Fibroblast of villous mesenchyme (primary cell): ENCODE measurements at regions not wholly inside any gene's neighbourhood (a gene's known extent, or its start where the extent isn't known, plus 50 kb on each side); places are given as distances from the start of the nearest gene placed in this dataset.

Experiments
- DNase-seq: peaks from one replicate; pipeline ENCODE4 v3.0.0-alpha.2; 2010; ENCODE audit warnings: low read depth
- H3K4me3 ChIP-seq: 2 replicates; pipeline ENCODE4 v1.5.1; 2011; ENCODE audit warnings: low read depth, mild to moderate bottlenecking, low read length
- TF ChIP-seq, protein P1 (sequence below): IDR thresholded peaks from 2 replicates; pipeline ENCODE4 v1.5.1; 2012; ENCODE audit warnings: low read depth, mild to moderate bottlenecking, low read length; ENCODE audit not compliant: insufficient read depth

DNA sequence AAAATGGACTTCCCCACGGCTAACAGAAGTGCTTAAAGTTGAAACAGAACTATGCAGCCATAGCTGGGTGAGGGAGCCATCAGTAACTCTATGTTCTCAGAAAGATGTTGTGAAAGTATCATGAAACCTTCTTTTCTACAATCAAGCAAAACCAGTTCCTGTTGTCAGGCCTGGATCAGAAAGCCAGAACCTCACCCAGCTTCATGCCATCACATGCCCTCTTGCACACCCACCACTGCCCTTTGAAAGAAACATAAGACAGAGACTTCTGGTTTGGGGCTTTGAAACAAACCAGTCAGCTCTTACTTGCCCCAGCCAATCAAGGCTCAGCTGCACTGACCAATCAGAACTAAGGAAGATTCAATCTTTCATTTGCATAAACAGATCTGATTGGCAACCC, 230.8 kb upstream of the FERD3L start:
- DNase-seq, result no peak
- no peak overlapping the region for H3K4me3 ChIP-seq
- TF ChIP-seq, protein P1, sequence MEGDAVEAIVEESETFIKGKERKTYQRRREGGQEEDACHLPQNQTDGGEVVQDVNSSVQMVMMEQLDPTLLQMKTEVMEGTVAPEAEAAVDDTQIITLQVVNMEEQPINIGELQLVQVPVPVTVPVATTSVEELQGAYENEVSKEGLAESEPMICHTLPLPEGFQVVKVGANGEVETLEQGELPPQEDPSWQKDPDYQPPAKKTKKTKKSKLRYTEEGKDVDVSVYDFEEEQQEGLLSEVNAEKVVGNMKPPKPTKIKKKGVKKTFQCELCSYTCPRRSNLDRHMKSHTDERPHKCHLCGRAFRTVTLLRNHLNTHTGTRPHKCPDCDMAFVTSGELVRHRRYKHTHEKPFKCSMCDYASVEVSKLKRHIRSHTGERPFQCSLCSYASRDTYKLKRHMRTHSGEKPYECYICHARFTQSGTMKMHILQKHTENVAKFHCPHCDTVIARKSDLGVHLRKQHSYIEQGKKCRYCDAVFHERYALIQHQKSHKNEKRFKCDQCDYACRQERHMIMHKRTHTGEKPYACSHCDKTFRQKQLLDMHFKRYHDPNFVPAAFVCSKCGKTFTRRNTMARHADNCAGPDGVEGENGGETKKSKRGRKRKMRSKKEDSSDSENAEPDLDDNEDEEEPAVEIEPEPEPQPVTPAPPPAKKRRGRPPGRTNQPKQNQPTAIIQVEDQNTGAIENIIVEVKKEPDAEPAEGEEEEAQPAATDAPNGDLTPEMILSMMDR, result no peak

DNA sequence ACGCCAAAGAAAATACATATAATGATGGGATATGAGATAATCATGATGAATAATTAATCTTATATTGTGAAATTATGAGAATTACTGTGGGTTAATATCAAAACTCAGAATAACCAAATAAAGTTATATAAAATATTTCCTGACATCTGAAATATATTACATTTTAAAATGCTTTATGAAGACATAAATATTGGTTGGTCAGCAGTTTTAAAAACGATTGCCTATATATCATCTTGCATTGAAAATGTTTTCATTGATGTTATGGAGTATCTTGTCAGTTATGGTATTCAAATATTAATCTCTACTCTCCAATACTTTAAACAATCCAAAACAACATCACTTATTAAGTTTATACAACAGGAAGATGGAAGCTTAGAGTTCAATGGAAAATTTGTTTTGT, 228.1 kb upstream of the FERD3L start:
- DNase-seq, result no peak
- TF ChIP-seq, protein P1, result no peak
- H3K4me3 ChIP-seq, result no peak overlapping the region

DNA sequence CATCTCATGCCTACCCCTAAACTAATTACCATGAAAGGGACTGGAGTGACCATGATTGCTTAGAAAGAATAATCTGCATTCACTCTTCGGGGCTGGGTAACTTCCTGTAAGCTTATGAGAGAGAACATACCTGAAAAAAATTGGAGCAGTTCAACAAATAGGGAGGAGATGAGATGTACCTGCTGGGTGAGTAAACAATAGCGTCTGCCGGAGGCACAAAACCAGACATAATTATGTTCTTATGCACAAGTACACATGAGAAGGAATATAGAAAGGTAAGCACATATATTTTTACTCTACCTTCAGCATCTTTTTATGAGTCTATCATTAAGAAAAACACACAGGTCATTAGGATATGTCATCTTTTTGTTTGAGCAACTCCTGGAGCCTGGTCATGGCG, 224.6 kb upstream of the FERD3L start:
- TF ChIP-seq, protein P1, result no peak
- no peak overlapping the region for H3K4me3 ChIP-seq
- no peak for DNase-seq

DNA sequence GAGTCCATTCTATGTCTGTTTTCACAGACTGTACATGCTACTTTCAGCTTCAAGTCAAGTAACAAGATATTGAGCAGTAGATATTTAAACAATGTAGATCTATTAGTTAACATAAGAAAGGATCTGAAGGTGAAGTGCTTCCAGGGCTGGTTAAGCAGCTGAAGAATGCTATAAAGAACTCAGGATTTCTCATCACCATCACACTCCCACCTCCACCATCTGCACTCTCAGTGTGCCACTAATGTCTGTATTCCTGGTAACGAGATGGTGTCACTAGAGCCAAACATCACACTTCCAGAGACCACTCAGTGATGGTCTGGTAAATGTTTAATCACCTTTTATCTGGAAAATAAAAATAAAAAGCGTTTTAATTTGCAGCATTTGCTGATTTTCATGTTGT, 224.0 kb upstream of the FERD3L start:
- DNase-seq, result no peak
- TF ChIP-seq, protein P1, result no peak
- no peak overlapping the region for H3K4me3 ChIP-seq

DNA sequence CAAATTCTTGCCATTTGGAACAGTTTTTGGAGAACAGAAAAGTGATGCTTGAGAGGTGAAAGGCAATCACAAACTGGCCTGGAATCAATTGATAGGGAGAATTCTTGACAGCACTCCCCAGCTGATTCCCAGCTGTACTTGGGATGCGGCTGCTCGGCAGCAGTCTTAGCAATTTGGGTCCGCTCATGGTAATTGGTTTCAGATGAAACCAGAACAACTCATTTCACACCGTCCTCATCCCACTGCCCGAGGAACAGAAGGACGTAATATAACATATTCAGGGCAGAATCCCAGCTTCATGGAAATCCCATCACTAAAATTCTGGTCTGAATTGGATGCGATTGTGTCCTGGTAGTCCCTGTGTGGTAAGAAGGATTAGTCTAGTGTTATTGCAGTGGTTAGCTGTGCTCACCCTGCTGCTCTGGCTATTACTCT, 223.3 kb upstream of the FERD3L start:
- H3K4me3 ChIP-seq, result no peak overlapping the region
- DNase-seq, result no peak
- TF ChIP-seq, protein P1, result no peak

DNA sequence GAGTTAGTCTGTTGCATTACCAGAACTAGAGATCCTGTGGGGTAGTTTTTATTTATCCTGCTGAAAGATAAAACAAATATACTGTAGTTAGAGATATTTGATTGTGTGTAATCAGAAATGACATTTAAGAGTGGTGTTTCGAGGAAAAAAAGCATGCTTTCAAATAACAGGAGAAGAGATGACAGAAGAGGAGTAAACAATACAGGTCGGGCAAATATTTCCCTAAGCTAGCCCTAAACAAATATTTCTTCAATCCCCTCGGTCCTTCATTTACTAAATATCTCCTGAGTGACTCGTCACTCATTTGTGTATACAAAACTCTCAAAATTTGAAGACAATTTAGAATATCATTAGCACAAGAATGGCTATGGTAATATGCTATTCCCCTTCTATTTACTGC, 219.7 kb upstream of the FERD3L start:
- no peak overlapping the region for H3K4me3 ChIP-seq
- no peak for DNase-seq
- TF ChIP-seq, protein P1, result no peak

DNA sequence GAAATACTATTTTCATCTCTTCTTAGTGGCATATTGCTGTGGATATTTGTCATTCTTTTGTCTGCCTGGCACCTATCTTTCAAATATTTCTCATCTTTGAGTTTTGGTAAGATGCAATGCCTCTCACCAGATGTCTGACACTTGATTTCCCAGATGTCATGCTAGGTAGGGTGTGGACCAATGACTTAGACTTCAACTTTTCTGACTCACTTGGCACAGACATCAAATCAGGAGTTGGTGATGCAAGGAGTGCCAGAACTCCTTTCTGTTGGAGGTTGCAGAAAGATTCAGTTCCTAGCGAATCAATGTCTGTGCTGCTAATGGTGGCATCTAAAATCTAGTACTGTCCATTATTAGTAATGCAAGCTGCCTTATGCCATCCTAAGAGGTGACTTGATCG, 216.9 kb upstream of the FERD3L start:
- TF ChIP-seq, protein P1, result no peak
- DNase-seq, result no peak
- H3K4me3 ChIP-seq, result no peak overlapping the region
